HepG2 (cell line): ENCODE measurements at regions not wholly inside any gene's neighbourhood (a gene's known extent, or its start where the extent isn't known, plus 50 kb on each side); places are given as distances from the start of the nearest gene placed in this dataset.

Experiments used
- ATAC-seq: fragments of 200-7000 bp; cut with Tn5 transposase; 3 replicates; pipeline ENCODE4 v1.9.1; 2020; ENCODE audit warnings: mild to moderate bottlenecking, moderate library complexity
- BruUV-seq: library from RNA; stranded (reverse); fragments of 400-500 nt; replicated peaks from 2 replicates; lab custom pipeline; 2021; lab: Mats Ljungman, UMichigan
- CTCF ChIA-PET: fragments of 300-600 bp; formaldehyde crosslinking; extraction: SDS; loops from one replicate; lab custom pipeline; 2021; ENCODE audit warnings: low total read pairs, inconsistent platforms, low intra/inter-chr PET ratio; lab: Yijun Ruan, JAX
- POLR2A ChIA-PET: fragments of 350-600 bp; sonication (Branson Sonifier 250); formaldehyde crosslinking; loops from one replicate; lab custom pipeline; 2020; ENCODE audit warnings: antibody characterized with exemption, inconsistent platforms; lab: Yijun Ruan, JAX
- DNase-seq: peaks from one replicate; pipeline ENCODE4 v3.0.0-alpha.2; 2015; ENCODE audit warnings: low spot score
- FAIRE-seq: peaks from 3 replicates; lab custom pipeline; 2011; peaks lifted over from hg19 to GRCh38; lab: Jason Lieb, UNC
- H2AFZ ChIP-seq: one replicate; pipeline ENCODE4 v1.6.1; 2011; ENCODE audit warnings: low read length, inconsistent platforms
- H3K27ac ChIP-seq: fragments of 300-600 bp; 3 replicates; pipeline ENCODE4 v1.8.0; 2011; ENCODE audit warnings: mixed run types, mild to moderate bottlenecking, mixed read lengths, low read length, inconsistent platforms; ENCODE audit not compliant: insufficient read depth; ENCODE audit errors: extremely low read length
- H3K27me3 ChIP-seq, 2 experiments: fragments of 200-600 bp in 1 of 2; 2 replicates in 1 of 2; 3 replicates in 1 of 2; pipeline versions ENCODE4 v1.6.0 to v1.8.0; 2011; ENCODE audit warnings: low read length in 2 of 2, mild to moderate bottlenecking in 2 of 2, moderate library complexity in 2 of 2, inconsistent platforms in 1 of 2; ENCODE audit not compliant: insufficient read depth in 2 of 2, control insufficient read depth in 1 of 2
- H3K36me3 ChIP-seq, 2 experiments: fragments of 200-600 bp in 1 of 2; replicated peaks in 1 of 2; 2 replicates in 1 of 2; 3 replicates in 1 of 2; pipeline versions ENCODE4 v1.5.1 to v1.8.0; 2011; ENCODE audit warnings: low read length in 2 of 2, inconsistent platforms in 1 of 2; ENCODE audit not compliant: insufficient read depth in 2 of 2, control insufficient read depth in 1 of 2
- H3K4me1 ChIP-seq: 2 replicates; pipeline ENCODE4 v1.5.1; 2012; ENCODE audit warnings: low read length, inconsistent platforms; ENCODE audit not compliant: insufficient read depth
- H3K4me2 ChIP-seq: 2 replicates; pipeline ENCODE4 v1.6.0; 2011; ENCODE audit warnings: low read depth, low read length, inconsistent platforms
- H3K4me3 ChIP-seq, 3 experiments: fragments of 200-600 bp in 1 of 3; sonication (generic), shearing (Covaris generic) in 1 of 3; replicated peaks in 1 of 3; 2 replicates each; pipeline ENCODE4 v1.5.1; 2011 to 2016; ENCODE audit warnings: low read length in 3 of 3, inconsistent platforms in 2 of 3, low read depth in 2 of 3, mild to moderate bottlenecking in 2 of 3, control low read depth in 1 of 3, mixed read lengths in 1 of 3; ENCODE audit not compliant: insufficient read depth in 1 of 3
- H3K79me2 ChIP-seq: one replicate; pipeline ENCODE4 v1.6.1; 2011; ENCODE audit warnings: low read length, inconsistent platforms; ENCODE audit not compliant: insufficient read depth
- H3K9ac ChIP-seq: 2 replicates; pipeline ENCODE4 v1.6.0; 2011; ENCODE audit warnings: mild to moderate bottlenecking, low read depth, low read length, inconsistent platforms; ENCODE audit not compliant: insufficient read depth
- H3K9me3 ChIP-seq: 2 replicates; pipeline ENCODE4 v1.5.1; 2012; ENCODE audit warnings: mild to moderate bottlenecking, low read length
- H4K20me1 ChIP-seq: 2 replicates; pipeline ENCODE4 v1.6.0; 2011; ENCODE audit warnings: inconsistent platforms, mild to moderate bottlenecking, low read length, moderate library complexity; ENCODE audit not compliant: insufficient read depth
- DPF2 ChIP-seq: sonication (generic); formaldehyde crosslinking; IDR thresholded peaks from 2 replicates; pipeline ENCODE4 v1.4.0; 2020; ENCODE audit warnings: mild to moderate bottlenecking, low read depth, missing genetic modification reagents, borderline replicate concordance
- ELF1 ChIP-seq: sonication (generic); formaldehyde crosslinking; IDR thresholded peaks from 2 replicates; pipeline ENCODE4 v1.4.0; 2020; ENCODE audit warnings: missing genetic modification reagents
- ISL2 ChIP-seq: sonication (generic); formaldehyde crosslinking; IDR thresholded peaks from 2 replicates; pipeline ENCODE4 v1.5.0; 2020; ENCODE audit warnings: missing genetic modification reagents
- KLF13 ChIP-seq: sonication (generic); formaldehyde crosslinking; IDR thresholded peaks from 2 replicates; pipeline ENCODE4 v1.4.0; 2020; ENCODE audit warnings: mild to moderate bottlenecking, missing genetic modification reagents
- KMT2A ChIP-seq: sonication (generic); formaldehyde crosslinking; IDR thresholded peaks from 2 replicates; pipeline ENCODE4 v1.4.0; 2020; ENCODE audit warnings: missing genetic modification reagents
- NRL ChIP-seq: sonication (generic); formaldehyde crosslinking; IDR thresholded peaks from 2 replicates; pipeline ENCODE4 v1.5.0; 2020; ENCODE audit warnings: missing genetic modification reagents, mild to moderate bottlenecking, moderate library complexity, borderline replicate concordance
- ONECUT2 ChIP-seq: sonication (generic); formaldehyde crosslinking; IDR thresholded peaks from 2 replicates; pipeline ENCODE4 v1.4.0; 2020; ENCODE audit warnings: missing genetic modification reagents
- RCOR2 ChIP-seq: IDR thresholded peaks from 2 replicates; pipeline ENCODE4 v1.6.1; 2016; ENCODE audit warnings: missing biosample characterization, missing genetic modification reagents
- SAFB2 ChIP-seq: sonication (generic); formaldehyde crosslinking; IDR thresholded peaks from 2 replicates; pipeline ENCODE4 v1.5.1; 2020; ENCODE audit warnings: missing genetic modification reagents, low read depth, mild to moderate bottlenecking, borderline replicate concordance
- SOX5 ChIP-seq: IDR thresholded peaks from 2 replicates; pipeline ENCODE4 v1.6.1; 2016; ENCODE audit warnings: borderline replicate concordance
- TEAD3 ChIP-seq: optimal IDR thresholded peaks from 2 replicates; pipeline ENCODE3; 2016; ENCODE audit warnings: borderline replicate concordance
- ZBTB8A ChIP-seq: sonication (generic); formaldehyde crosslinking; IDR thresholded peaks from 2 replicates; pipeline ENCODE4 v1.4.0; 2020; ENCODE audit warnings: mild to moderate bottlenecking, low read depth, missing genetic modification reagents, borderline replicate concordance
- WGBS: methylation state at CpG from one replicate; pipeline ENCODE4 v1.1.6; 2017; ENCODE audit warnings: low lambda C conversion rate; 5-methylcytosine and 5-hydroxymethylcytosine counted together
- in situ Hi-C: cut with HindIII; loops from 2 replicates; pipeline ENCODE4 v1.10.0; 2017; ENCODE audit warnings: low pct_unique_long_range_greater_than_20kb; ENCODE audit not compliant: extremely low pct_ligation_motif_present
- intact Hi-C: fragments of 100-400 bp; cut with micrococcal nuclease; formaldehyde crosslinking; loops from one replicate; pipeline ENCODE4 v1.10.0; 2022; ENCODE audit not compliant: unreplicated experiment
- TF ChIP-seq, protein P1 (sequence below): sonication (generic); formaldehyde crosslinking; IDR thresholded peaks from 2 replicates; pipeline ENCODE4 v1.4.0; 2020; ENCODE audit warnings: missing genetic modification reagents
- TF ChIP-seq, protein P2 (sequence below): sonication (generic); formaldehyde crosslinking; IDR thresholded peaks from 2 replicates; pipeline ENCODE4 v1.4.0; 2020; ENCODE audit warnings: missing genetic modification reagents, mild to moderate bottlenecking, borderline replicate concordance
- TF ChIP-seq, protein P3 (sequence below): sonication (generic); formaldehyde crosslinking; IDR thresholded peaks from 2 replicates; pipeline ENCODE4 v1.8.1; 2023; ENCODE audit warnings: mild to moderate bottlenecking, missing genetic modification reagents
- TF ChIP-seq, protein P4 (sequence below): sonication (generic); formaldehyde crosslinking; IDR thresholded peaks from 2 replicates; pipeline ENCODE4 v1.8.0; 2022; ENCODE audit warnings: mild to moderate bottlenecking, missing genetic modification reagents; ENCODE audit not compliant: insufficient replicate concordance

DNA sequence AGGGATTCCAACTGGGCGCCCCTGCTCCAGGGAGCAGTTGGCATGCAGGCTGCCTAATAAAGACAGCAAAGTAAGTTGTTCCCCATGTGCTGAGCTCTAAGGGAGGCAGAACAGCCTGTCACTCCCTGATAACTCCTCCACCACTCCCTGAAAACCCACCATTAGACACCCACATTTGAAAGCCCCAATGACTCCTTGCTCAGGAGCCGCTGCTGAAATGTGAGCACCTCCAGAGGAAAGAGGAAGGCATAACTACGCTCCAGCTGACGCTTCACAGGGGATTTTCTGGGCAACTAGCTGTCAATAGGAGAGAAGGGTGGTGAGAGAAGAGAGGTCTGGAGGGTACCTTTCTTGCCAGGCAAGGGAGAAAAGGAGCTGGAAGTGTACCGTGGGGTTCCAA lies 62.5 kb downstream of the NPY1R start (continued):
- TF ChIP-seq, protein P1, sequence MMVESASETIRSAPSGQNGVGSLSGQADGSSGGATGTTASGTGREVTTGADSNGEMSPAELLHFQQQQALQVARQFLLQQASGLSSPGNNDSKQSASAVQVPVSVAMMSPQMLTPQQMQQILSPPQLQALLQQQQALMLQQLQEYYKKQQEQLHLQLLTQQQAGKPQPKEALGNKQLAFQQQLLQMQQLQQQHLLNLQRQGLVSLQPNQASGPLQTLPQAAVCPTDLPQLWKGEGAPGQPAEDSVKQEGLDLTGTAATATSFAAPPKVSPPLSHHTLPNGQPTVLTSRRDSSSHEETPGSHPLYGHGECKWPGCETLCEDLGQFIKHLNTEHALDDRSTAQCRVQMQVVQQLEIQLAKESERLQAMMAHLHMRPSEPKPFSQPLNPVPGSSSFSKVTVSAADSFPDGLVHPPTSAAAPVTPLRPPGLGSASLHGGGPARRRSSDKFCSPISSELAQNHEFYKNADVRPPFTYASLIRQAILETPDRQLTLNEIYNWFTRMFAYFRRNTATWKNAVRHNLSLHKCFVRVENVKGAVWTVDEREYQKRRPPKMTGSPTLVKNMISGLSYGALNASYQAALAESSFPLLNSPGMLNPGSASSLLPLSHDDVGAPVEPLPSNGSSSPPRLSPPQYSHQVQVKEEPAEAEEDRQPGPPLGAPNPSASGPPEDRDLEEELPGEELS (CRISPR knock-in tag), result no peak
- TF ChIP-seq SOX5 (CRISPR knock-in tag) (no peak), ISL2 (CRISPR knock-in tag) (no peak), RCOR2 (CRISPR knock-in tag) (no peak), DPF2 (CRISPR knock-in tag) (no peak), ZBTB8A (CRISPR knock-in tag) (no peak), ONECUT2 (CRISPR knock-in tag) (no peak), KMT2A (CRISPR knock-in tag) (no peak), NRL (CRISPR knock-in tag) (no peak)
- TF ChIP-seq, protein P2, sequence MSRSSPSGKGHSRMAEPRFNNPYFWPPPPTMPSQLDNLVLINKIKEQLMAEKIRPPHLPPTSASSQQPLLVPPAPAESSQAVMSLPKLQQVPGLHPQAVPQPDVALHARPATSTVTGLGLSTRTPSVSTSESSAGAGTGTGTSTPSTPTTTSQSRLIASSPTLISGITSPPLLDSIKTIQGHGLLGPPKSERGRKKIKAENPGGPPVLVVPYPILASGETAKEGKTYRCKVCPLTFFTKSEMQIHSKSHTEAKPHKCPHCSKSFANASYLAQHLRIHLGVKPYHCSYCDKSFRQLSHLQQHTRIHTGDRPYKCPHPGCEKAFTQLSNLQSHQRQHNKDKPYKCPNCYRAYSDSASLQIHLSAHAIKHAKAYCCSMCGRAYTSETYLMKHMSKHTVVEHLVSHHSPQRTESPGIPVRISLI (CRISPR knock-in tag), result no peak

DNA sequence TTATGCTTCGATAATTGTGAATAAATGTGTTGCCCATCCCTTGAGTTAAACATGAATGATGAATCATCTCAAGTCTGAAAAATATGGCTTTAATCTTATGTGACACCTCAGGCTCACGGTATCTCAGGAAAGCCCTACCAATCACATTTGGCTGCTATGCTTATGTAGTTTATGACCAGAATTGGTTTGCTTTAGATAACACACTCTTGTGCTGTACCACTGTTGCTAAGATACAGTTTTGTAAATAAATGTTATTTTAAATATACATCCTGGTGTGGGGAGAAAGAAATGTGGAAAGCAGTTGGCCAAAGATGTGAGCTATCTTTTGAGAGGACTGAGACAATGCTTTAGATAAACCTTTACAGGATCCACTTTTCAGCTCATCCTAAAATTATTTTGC lies 63.2 kb downstream of the NPY1R start:
- in situ Hi-C loops, result no loop called here
- intact Hi-C loops, result no loop called here
- no TSS peak for BruUV-seq
- no peak for FAIRE-seq
- no peak overlapping the region for H3K4me2 ChIP-seq
- CTCF ChIA-PET, result no interaction called here
- POLR2A ChIA-PET, result no interaction called here
- H4K20me1 ChIP-seq, result no peaks in the 10 kb centered on the region
- H3K4me1 ChIP-seq, result no peaks in the 10 kb centered on the region
- ATAC-seq, result no peak
- H3K27me3 ChIP-seq, result peaks cover 0 to 3% of the 10 kb centered on the region in 2 experiments; a peak in 1 of 5 replicates
- DNase-seq, result no peak
- no peaks in the 10 kb centered on the region for H3K36me3 ChIP-seq
- no peaks in the 10 kb centered on the region for H3K9me3 ChIP-seq
- H2AFZ ChIP-seq, result no peak overlapping the region
- H3K27ac ChIP-seq, result no peak overlapping the region
- H3K4me3 ChIP-seq, result no peak overlapping the region
- no peak overlapping the region for H3K9ac ChIP-seq
- WGBS, result 0% methylated on average over 2 of the region's 2 CpGs
- H3K79me2 ChIP-seq, result no peaks in the 10 kb centered on the region
- TF ChIP-seq TEAD3 (no peak), ELF1 (CRISPR knock-in tag) (no peak), SAFB2 (CRISPR knock-in tag) (no peak), KLF13 (CRISPR knock-in tag) (no peak)
- TF ChIP-seq, protein P3, sequence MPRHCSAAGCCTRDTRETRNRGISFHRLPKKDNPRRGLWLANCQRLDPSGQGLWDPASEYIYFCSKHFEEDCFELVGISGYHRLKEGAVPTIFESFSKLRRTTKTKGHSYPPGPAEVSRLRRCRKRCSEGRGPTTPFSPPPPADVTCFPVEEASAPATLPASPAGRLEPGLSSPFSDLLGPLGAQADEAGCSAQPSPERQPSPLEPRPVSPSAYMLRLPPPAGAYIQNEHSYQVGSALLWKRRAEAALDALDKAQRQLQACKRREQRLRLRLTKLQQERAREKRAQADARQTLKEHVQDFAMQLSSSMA (CRISPR knock-in tag), result no peak
- TF ChIP-seq, protein P4, sequence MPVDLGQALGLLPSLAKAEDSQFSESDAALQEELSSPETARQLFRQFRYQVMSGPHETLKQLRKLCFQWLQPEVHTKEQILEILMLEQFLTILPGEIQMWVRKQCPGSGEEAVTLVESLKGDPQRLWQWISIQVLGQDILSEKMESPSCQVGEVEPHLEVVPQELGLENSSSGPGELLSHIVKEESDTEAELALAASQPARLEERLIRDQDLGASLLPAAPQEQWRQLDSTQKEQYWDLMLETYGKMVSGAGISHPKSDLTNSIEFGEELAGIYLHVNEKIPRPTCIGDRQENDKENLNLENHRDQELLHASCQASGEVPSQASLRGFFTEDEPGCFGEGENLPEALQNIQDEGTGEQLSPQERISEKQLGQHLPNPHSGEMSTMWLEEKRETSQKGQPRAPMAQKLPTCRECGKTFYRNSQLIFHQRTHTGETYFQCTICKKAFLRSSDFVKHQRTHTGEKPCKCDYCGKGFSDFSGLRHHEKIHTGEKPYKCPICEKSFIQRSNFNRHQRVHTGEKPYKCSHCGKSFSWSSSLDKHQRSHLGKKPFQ (CRISPR knock-in tag), result no peak
